GM18505 (cell line): ENCODE measurements at regions not wholly inside any gene's neighbourhood (a gene's known extent, or its start where the extent isn't known, plus 50 kb on each side); places are given as distances from the start of the nearest gene placed in this dataset.

ENCODE experiments used
- ATAC-seq: cut with Tn5 transposase; IDR thresholded peaks from one replicate; pipeline ENCODE4 v1.9.1; 2021; ENCODE audit not compliant: unreplicated experiment
- POLR2A ChIP-seq: IDR thresholded peaks from 4 replicates; pipeline ENCODE4 v1.6.1; 2011; ENCODE audit warnings: borderline replicate concordance; ENCODE audit not compliant: insufficient read depth, insufficient read length; ENCODE audit errors: extremely low read depth

DNA sequence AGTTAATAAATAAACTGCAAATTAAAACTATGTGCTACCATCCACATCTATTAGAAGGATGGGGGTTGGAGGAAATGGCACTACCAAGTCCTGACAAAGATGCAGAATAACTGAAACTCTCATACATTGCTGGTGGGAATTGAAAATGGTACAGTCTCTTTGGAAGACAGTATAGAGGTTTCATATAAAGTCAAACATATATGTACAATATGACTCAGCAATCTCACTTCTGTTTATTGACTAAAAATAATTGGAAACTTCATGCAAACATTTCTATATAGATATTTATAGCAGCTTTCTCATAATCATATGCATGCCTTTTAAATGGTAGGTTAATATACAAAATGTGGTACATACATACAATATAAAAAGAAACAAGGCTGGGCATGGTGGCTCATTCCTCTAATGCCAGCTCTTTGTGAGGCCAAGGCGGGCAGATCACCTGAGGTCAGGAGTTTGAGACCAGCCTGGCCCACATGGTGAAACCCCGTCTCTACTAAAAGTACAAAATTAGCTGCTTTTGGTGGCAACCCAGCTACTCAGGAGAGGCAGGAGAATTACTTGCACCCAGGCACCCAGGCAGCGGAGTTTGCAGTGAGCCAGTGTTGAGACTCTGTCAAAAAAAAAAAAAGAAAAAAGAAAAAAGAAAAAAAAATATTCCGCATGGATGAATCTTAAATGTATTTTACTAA is 225.0 kb upstream of the CXXC4 start:
- no peak for TF ChIP-seq POLR2A
- peak; percentile 99 for ATAC-seq

GRCh38 chr4:104722467-104722866 is 227.8 kb upstream of the CXXC4 start:
- TF ChIP-seq POLR2A = no peak
- no peak for ATAC-seq

GRCh38 chr4:104726002-104726401 is 231.3 kb upstream of the CXXC4 start:
- no peak for ATAC-seq
- no peak for TF ChIP-seq POLR2A

DNA sequence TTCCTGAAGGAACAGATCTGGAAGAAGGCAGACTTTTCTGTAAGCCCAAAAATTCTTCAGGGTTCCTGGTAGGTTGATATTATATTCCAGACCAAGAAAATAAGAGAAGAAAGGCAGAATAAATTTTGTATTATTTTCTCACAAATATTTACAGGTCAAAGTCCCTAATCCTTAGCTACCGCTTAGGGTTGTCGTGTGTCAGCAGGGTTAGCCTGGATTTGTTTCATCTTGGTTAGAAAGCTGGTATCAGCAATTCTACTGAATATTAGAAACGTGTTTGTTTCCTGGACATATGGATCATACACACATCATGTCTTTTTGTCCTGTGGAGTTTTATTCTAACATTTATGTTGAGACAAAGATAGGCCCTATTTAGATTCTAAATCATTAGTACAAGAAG is 232.9 kb upstream of the CXXC4 start:
- no peak for TF ChIP-seq POLR2A
- no peak for ATAC-seq

DNA sequence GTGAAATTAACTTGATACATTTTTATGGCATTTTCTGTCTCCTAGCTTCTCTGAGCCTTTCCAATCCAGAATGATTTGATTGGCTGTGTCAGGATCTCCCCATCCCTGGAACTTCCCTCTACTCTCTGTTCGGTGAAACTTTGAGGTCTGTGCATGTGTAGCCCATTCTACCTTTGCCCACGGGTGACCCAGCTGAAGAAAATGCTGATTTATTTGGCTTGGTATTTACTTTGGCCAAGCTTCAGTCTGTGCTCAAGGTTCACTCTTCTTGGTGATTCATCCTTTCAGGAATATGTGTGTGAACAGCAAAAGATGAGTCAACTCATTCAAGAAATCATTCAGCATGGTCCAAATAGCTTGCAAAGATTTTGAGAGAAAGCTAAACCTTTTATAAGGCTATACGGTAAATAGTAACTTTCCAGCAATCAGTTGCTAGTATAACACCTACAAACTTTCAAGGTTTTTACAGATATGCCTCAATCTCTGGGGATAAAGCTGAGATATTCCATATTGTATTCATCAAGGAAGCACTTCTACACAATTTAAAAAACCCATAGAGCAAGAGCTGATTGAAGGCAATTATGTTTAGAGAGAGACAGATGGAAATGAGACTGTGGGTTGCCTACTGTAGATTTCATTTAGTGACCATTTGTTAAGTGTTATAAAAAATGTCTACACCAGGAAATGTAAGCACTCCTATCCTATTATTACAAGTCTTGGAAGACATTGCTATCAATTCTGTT is 233.9 kb upstream of the CXXC4 start:
- peak; percentile 39 for ATAC-seq
- TF ChIP-seq POLR2A = no peak

GRCh38 chr4:104732766-104733165 is 238.1 kb upstream of the CXXC4 start:
- no peak for TF ChIP-seq POLR2A
- no peak for ATAC-seq

- no peak for TF ChIP-seq POLR2A
Observed at GRCh38 chr4:104735174-104735573, 240.5 kb upstream of the CXXC4 start.

GRCh38 chr4:104740161-104740560 is 245.5 kb upstream of the CXXC4 start:
- ATAC-seq = no peak
- TF ChIP-seq POLR2A = no peak

More at GRCh38 chr4:104735174-104735573, 240.5 kb upstream of the CXXC4 start:
- ATAC-seq = no peak

- TF ChIP-seq POLR2A = no peak
- peak; percentile 97 for ATAC-seq
Observed at GRCh38 chr4:104743215-104743653, 248.5 kb upstream of the CXXC4 start.

- ATAC-seq = no peak
- no peak for TF ChIP-seq POLR2A
Observed at GRCh38 chr4:104747635-104748034, 252.9 kb upstream of the CXXC4 start.

GRCh38 chr4:104749062-104749461 is 254.4 kb upstream of the CXXC4 start:
- no peak for ATAC-seq
- no peak for TF ChIP-seq POLR2A

DNA sequence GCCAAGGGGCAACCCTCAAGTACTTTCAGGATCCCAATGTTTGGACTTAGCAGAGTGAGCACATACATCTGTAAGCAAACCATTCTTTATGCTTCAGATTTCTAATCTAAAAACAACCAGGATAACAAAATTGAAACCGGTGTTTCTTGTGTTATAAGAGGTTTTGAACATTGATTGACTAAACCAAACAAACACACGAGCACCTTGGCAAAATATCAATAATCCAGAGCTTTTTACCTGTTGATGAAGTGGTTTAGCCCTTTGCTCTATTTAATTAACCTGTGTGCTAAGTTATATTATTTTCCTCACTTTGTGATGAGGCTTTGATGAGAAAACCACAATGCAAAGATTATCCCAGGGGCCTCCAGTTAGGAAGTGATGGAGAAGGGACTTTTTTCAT is 255.3 kb upstream of the CXXC4 start:
- ATAC-seq = no peak
- no peak for TF ChIP-seq POLR2A

DNA sequence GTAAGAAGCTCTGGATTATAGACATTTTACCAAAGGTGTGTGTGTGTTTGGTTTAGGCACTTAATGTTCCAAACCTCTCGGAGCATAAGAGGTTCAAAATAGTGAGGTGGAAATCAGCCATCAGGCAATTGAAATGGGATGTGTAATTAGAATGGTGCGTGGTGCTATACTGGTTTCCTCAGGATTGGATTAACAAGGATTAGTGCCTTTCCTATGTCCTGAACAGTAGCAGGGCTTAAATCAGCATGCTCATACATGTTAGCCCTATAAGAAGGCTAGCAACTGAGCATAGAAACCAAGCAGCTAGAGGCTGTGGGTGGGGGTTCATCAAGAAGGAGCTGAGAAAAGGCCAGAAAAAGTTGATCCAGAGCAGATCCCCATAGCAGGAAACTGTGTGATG is 256.8 kb upstream of the CXXC4 start:
- TF ChIP-seq POLR2A = no peak
- no peak for ATAC-seq

- ATAC-seq = peak; percentile 75
- TF ChIP-seq POLR2A = no peak
Observed at GRCh38 chr4:104752337-104752736, 257.6 kb upstream of the CXXC4 start.
